ENCODE measurements at regions not wholly inside any gene's neighbourhood (a gene's known extent, or its start where the extent isn't known, plus 50 kb on each side); places are given as distances from the start of the nearest gene placed in this dataset.

DNA sequence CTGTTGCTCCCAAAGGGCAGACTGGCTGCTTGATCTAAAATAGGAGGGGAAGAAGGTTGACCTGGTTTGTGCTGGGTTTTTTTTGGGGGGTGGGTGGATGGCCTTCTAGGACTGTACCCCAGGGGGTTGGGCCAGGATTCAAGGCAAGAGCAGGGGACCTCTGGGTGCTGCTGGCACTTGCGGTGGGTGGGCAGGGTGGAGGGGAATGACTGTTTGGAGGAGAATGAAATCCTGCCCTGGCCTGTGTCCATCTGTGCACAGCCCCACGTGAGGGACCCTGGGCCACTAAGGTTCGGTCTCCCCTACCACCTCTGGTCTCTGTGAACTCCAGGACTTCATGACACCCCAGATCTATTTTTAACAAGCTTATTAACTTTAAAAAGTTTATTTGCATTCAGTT is 414.2 kb downstream of the PTPRU start:
- no peak for TF ChIP-seq ELF4 (IDR thresholded peaks at IDR 0.05)
- no peak for TF ChIP-seq ARNT (IDR thresholded peaks at IDR 0.05)
- TF ChIP-seq FOXM1 (IDR thresholded peaks at IDR 0.05; ENCODE audit: borderline replicate concordance) = no peak
- no peak for TF ChIP-seq FOXK2 (IDR thresholded peaks at IDR 0.05)
- TF ChIP-seq SUZ12 (IDR thresholded peaks at IDR 0.05) = no peak
- no peak for TF ChIP-seq SP1 (IDR thresholded peaks at IDR 0.05)
- TF ChIP-seq BHLHE40 (IDR thresholded peaks at IDR 0.05; ENCODE audit: borderline replicate concordance) = no peak
- no peak for TF ChIP-seq HDGF (IDR thresholded peaks at IDR 0.05; ENCODE audit: borderline replicate concordance)
